ENCODE measurements at regions not wholly inside any gene's neighbourhood (a gene's known extent, or its start where the extent isn't known, plus 50 kb on each side); places are given as distances from the start of the nearest gene placed in this dataset.

DNA sequence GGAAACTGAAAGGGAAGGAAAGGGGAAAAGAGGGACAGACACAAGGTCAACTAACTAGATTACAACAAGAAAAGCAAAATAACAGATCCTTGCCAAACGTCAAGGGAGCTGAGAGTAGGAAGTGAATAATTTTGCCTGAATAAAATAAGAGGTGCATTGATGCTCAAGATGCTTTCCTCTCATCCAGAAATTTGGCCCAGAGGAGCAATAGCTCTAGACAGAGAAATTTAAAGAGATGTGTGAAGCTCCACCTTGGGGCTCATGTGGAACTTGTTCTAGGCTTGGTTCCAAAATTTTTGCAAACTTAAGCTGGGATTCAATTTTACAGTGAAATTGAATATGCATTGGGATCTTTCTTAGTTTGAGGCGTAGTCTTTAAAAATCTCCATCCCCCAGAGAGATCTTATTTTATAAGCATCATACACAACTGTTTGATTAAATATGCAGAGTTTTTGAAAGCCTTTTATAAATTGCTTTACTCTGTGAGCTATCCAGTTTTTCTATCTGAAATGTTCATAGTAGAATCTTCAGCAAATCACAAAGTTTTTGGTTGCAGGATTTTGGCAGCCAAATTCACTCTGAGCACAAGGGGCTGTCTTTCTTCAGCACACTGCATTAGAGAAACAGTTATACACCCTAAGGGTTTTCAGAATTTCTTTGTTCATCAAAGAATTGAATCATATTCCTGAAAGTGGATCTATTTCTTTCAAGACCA lies 1159.5 kb downstream of the ADGRL3 start:
- Histone ChIP-seq H2AFZ (replicated peaks; ENCODE audit: low read length, poor library complexity) (no peak overlapping the region), H3K36me3 (ENCODE audit: control insufficient read depth, insufficient read depth, low read length) (no peaks in the 10 kb centered on the region), H3K4me1 (ENCODE audit: control insufficient read depth, insufficient read depth, low read length) (no peaks in the 10 kb centered on the region), H3K9me3 (ENCODE audit: control insufficient read depth, insufficient read depth, low read length) (peaks cover 4% of the 10 kb centered on the region; the same call in 1 of the 2 replicates), H3K9me1 (ENCODE audit: insufficient read depth, low read length) (no peaks in the 10 kb centered on the region), H4K91ac (ENCODE audit: insufficient read depth, low read depth, low read length) (no peak overlapping the region), H2BK120ac (ENCODE audit: low read depth, low read length) (no peak overlapping the region), H2BK15ac (ENCODE audit: low read depth, low read length) (no peak overlapping the region), H2AK9ac (replicated peaks; ENCODE audit: low read depth, low read length, poor library complexity) (no peak overlapping the region), H3K4me3 (ENCODE audit: insufficient read depth, low read depth, low read length) (no peak overlapping the region), H3K27ac (ENCODE audit: insufficient read depth, low read length) (no peak overlapping the region), H4K20me1 (ENCODE audit: insufficient read depth, low read length) (no peaks in the 10 kb centered on the region), H4K5ac (ENCODE audit: low read depth, low read length) (no peak overlapping the region), H2BK5ac (ENCODE audit: low read depth, low read length, poor library complexity, severe bottlenecking) (no peak overlapping the region), H3K4me2 (ENCODE audit: low read depth, low read length) (no peak overlapping the region), H3K9ac (ENCODE audit: low read depth, low read length) (no peak overlapping the region), H3K18ac (ENCODE audit: low read depth, low read length) (no peak overlapping the region), H3K56ac (ENCODE audit: extremely low read depth, insufficient read depth, low read length) (no peak overlapping the region), H4K8ac (ENCODE audit: low read depth in 2 of 2, low read length in 2 of 2) (no peak overlapping the region), H3K23ac (ENCODE audit: low read depth, low read length) (no peak overlapping the region), H2AK5ac (ENCODE audit: low read depth, low read length) (no peak overlapping the region), H3K14ac (replicated peaks; ENCODE audit: low read depth, low read length) (no peak overlapping the region), H3K27me3 (ENCODE audit: control insufficient read depth, insufficient read depth, low read length) (no peaks in the 10 kb centered on the region), H2BK20ac (ENCODE audit: low read depth, low read length) (no peak overlapping the region), H3K79me1 (ENCODE audit: low read depth in 1 of 2, low read length in 2 of 2) (no peaks in the 10 kb centered on the region), H3K4ac (ENCODE audit: low read depth, low read length) (no peak overlapping the region)
- ChIA-PET CTCF (no interaction called here), POLR2A (ENCODE audit: unreplicated experiment) (no interaction called here)
- ATAC-seq (ENCODE audit: low read depth), result no peak
- no CpG with 5 or more reads among the region's 2 CpGs for WGBS, 2 experiments (ENCODE audit: extremely low coverage in 2 of 2, insufficient read length in 1 of 2)
- in situ Hi-C loops (cut with MboI; ENCODE audit: low sequenced_read_pairs) (no loop called here), intact Hi-C loops (cut with micrococcal nuclease) (no loop called here), dilution Hi-C loops (cut with HindIII; ENCODE audit: low sequenced_read_pairs, unreplicated experiment) (no loop called here)
- BruUV-seq (replicated peaks), result no TSS peak
- no peak for DNase-seq
- TF ChIP-seq RCOR1 (IDR thresholded peaks at IDR 0.05; ENCODE audit: insufficient replicate concordance, low read length) (no peak), BHLHE40 (IDR thresholded peaks at IDR 0.05; ENCODE audit: low read depth, low read length) (no peak), MAFK (IDR thresholded peaks at IDR 0.05; ENCODE audit: low read depth, low read length) (no peak), FOS (IDR thresholded peaks at IDR 0.05; ENCODE audit: low read depth, low read length) (no peak), POLR2A (IDR thresholded peaks at IDR 0.05; ENCODE audit: low read depth, low read length) (no peak), CHD1 (IDR thresholded peaks at IDR 0.05; ENCODE audit: low read depth, low read length) (no peak), MXI1 (IDR thresholded peaks at IDR 0.05; ENCODE audit: borderline replicate concordance, low read depth, low read length) (no peak), CEBPB (IDR thresholded peaks at IDR 0.05; ENCODE audit: low read depth, low read length) (no peak), RAD21 (IDR thresholded peaks at IDR 0.05; ENCODE audit: low read length) (no peak), SMC3 (IDR thresholded peaks at IDR 0.05; ENCODE audit: low read depth, low read length) (no peak), NFE2L2 (IDR thresholded peaks at IDR 0.05; ENCODE audit: low read depth, low read length) (no peak)
- TF ChIP-seq, protein P1, sequence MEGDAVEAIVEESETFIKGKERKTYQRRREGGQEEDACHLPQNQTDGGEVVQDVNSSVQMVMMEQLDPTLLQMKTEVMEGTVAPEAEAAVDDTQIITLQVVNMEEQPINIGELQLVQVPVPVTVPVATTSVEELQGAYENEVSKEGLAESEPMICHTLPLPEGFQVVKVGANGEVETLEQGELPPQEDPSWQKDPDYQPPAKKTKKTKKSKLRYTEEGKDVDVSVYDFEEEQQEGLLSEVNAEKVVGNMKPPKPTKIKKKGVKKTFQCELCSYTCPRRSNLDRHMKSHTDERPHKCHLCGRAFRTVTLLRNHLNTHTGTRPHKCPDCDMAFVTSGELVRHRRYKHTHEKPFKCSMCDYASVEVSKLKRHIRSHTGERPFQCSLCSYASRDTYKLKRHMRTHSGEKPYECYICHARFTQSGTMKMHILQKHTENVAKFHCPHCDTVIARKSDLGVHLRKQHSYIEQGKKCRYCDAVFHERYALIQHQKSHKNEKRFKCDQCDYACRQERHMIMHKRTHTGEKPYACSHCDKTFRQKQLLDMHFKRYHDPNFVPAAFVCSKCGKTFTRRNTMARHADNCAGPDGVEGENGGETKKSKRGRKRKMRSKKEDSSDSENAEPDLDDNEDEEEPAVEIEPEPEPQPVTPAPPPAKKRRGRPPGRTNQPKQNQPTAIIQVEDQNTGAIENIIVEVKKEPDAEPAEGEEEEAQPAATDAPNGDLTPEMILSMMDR (conservative IDR thresholded peaks at IDR 0.05; ENCODE audit: low read depth, low read length), result no peak
- TF ChIP-seq, protein P2, sequence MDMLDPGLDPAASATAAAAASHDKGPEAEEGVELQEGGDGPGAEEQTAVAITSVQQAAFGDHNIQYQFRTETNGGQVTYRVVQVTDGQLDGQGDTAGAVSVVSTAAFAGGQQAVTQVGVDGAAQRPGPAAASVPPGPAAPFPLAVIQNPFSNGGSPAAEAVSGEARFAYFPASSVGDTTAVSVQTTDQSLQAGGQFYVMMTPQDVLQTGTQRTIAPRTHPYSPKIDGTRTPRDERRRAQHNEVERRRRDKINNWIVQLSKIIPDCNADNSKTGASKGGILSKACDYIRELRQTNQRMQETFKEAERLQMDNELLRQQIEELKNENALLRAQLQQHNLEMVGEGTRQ (IDR thresholded peaks at IDR 0.05; ENCODE audit: low read depth, low read length), result no peak

Measured in IMR-90 (cell line).